ENCODE measurements at regions not wholly inside any gene's neighbourhood (a gene's known extent, or its start where the extent isn't known, plus 50 kb on each side); places are given as distances from the start of the nearest gene placed in this dataset.
A peak's percentile ranks its signal among the peaks of the same experiment; 100 is the strongest.

DNA sequence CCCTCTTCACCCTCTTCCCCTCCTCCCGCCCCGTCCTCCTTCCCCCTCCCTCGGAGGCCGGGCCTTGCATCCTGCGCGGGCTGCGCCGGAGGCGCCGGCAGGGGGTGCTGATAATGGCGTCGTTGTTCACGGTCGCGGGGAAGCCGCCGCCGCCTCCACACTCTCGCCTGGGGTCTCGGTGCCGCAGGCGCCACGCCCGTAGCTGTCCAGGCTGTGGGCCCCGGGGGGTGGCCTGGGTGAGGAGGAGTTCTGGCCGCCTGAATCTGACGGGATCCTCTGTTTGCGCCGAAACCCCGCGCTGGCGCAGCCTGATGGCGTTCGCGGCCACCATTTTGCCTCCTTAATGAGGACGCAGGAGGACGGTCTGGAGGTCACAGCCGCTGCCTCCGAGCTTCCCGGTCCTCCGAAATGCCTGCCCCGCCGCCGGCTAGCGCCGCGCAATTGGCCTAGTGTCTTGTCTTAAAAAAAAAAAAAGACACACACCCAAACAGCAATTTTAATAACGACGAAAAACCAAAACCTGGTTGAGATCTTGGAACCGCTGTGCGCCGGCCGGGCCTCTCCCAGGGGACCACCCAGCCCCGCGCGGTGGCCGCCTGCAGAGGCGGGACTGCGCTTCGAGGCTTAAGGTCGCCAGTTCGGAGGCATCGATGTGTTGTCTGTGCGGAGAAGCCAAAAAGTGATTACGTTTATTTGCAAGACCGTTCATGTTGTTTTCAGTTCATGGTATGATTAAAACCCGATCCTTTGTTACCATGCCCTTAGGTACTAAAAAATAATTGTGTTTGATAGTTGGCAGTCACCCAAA is 106.6 kb upstream of the HNRNPU start:
- H3K4me1 ChIP-seq (replicated peaks), result peaks cover 6% of the 10 kb centered on the region
- peak overlapping the region; percentile 71 to 74 for H3K4me3 ChIP-seq
- H3K9me3 ChIP-seq, result no peaks in the 10 kb centered on the region
- intact Hi-C loops (cut with DNase I), result loop anchor here (1.0 to 10.0 kb wide), 5 partner anchors 71 to 1604 kb away; partner anchors contain the start of genes COX20, DESI2 and HNRNPU
- H3K27me3 ChIP-seq (replicated peaks; ENCODE audit: insufficient read depth), result no peaks in the 10 kb centered on the region
- DNase-seq (ENCODE audit: low spot score), result peak; percentile 93
- under 1% methylated on average over 65 of the region's 67 CpGs for WGBS
- no peaks in the 10 kb centered on the region for H3K36me3 ChIP-seq
- peak overlapping the region; percentile 99 to 100 for H3K27ac ChIP-seq
- TF ChIP-seq POLR2AphosphoS5 (IDR thresholded peaks at IDR 0.05), result peak; percentile 74
- TF ChIP-seq, protein P1, sequence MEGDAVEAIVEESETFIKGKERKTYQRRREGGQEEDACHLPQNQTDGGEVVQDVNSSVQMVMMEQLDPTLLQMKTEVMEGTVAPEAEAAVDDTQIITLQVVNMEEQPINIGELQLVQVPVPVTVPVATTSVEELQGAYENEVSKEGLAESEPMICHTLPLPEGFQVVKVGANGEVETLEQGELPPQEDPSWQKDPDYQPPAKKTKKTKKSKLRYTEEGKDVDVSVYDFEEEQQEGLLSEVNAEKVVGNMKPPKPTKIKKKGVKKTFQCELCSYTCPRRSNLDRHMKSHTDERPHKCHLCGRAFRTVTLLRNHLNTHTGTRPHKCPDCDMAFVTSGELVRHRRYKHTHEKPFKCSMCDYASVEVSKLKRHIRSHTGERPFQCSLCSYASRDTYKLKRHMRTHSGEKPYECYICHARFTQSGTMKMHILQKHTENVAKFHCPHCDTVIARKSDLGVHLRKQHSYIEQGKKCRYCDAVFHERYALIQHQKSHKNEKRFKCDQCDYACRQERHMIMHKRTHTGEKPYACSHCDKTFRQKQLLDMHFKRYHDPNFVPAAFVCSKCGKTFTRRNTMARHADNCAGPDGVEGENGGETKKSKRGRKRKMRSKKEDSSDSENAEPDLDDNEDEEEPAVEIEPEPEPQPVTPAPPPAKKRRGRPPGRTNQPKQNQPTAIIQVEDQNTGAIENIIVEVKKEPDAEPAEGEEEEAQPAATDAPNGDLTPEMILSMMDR (IDR thresholded peaks at IDR 0.05), result peak; percentile 50 to 81 (median 64)
- TF ChIP-seq POLR2A (IDR thresholded peaks at IDR 0.05), result peak; percentile 63

DNA sequence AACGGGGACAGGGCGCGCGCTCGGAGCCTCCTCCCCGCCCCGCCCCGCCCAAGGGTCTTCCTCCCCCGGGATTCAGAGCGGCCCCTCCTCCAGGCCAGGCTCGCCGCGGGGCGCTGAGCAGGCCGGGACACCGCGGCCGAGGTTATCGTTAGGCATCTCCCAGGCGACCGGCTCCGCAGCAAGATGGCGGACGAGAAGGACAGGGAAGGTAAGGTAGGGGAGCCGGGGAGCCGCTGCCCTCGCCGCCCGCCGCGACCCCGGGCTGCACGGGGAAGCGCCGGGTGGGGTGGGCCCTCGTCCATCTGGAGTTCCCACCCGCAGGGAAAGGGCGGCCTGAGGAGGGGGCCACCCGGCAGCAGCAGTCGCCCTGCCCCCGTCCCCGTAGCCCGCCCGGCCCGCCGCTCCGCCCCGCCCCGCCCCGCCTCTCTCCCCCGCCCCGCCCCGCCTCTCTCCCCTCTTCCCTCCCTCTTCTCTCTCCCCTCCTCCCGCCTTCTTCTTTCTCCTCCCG is 105.9 kb upstream of the HNRNPU start:
- Histone ChIP-seq H3K9me3 (no peaks in the 10 kb centered on the region), H3K4me1 (replicated peaks) (peaks cover 6% of the 10 kb centered on the region), H3K4me3 (peak overlapping the region; percentile 71 to 74), H3K27me3 (replicated peaks; ENCODE audit: insufficient read depth) (no peaks in the 10 kb centered on the region), H3K27ac (peak overlapping the region; percentile 99 to 100), H3K36me3 (no peaks in the 10 kb centered on the region)
- intact Hi-C loops (cut with DNase I), result loop anchor here (1.0 to 10.0 kb wide), 5 partner anchors 72 to 1605 kb away; partner anchors contain the start of genes COX20, DESI2 and HNRNPU
- no peak for DNase-seq (ENCODE audit: low spot score)
- no peak for TF ChIP-seq POLR2AphosphoS5 (IDR thresholded peaks at IDR 0.05)
- TF ChIP-seq, protein P1 (IDR thresholded peaks at IDR 0.05), result no peak
- TF ChIP-seq POLR2A (IDR thresholded peaks at IDR 0.05), result peak; percentile 56
- WGBS, result 3% methylated on average over 37 of the region's 55 CpGs

DNA sequence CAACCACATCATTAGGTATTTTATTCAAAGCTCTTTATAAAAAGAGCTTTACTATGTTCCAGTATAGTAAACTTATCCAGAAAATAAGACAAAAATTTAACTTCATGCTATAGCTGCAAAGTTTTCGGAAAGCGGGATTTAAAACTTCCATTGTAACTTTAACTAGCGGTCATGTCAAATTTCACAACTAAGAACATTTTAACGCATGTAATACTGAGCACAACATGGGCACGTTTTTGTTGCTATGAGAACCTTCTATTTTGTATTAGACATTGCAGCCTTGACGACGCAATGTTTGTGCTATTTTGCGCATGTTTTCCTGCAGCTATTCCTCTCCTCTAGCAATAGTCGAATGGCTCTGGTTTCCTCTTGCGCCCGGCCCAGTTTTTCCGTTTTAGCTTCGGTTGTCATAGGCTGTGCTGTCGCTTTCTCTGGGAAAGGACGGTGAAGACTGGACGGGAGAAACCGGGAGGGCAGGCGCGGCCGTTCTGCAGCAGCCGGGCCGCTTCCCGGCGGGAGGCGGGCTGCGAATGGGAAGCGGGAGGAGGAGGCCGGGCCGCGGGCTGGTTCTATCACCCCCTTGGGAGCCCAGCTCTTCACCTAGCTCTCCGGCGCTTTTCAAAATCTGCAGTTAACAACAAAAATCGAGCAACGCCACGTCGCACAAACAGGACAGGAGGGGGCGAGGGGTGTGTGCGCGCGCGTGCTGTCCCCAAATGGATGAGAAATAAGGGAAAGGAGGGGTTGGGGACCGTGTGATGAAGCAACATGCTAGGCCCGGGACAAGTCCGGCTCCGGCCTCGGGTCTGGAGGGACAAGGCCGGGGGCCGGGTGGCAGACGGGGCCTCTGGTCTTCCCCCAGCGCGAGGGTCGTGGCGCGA is 105.3 kb upstream of the HNRNPU start:
- peak; percentile 63 for DNase-seq (ENCODE audit: low spot score)
- Histone ChIP-seq H3K9me3 (no peaks in the 10 kb centered on the region), H3K4me1 (replicated peaks) (peaks cover 6% of the 10 kb centered on the region), H3K27me3 (replicated peaks; ENCODE audit: insufficient read depth) (no peaks in the 10 kb centered on the region), H3K36me3 (no peaks in the 10 kb centered on the region), H3K27ac (peak overlapping the region; percentile 99 to 100), H3K4me3 (peak overlapping the region; percentile 71 to 74)
- intact Hi-C loops (cut with DNase I), result loop anchor here (1.0 to 10.0 kb wide), 5 partner anchors 73 to 1605 kb away; partner anchors contain the start of genes COX20, DESI2 and HNRNPU
- WGBS, result under 1% methylated on average over 54 of the region's 54 CpGs
- TF ChIP-seq, protein P1 (IDR thresholded peaks at IDR 0.05), result peak in 1 of 4 experiments; percentile 24
- TF ChIP-seq POLR2AphosphoS5 (IDR thresholded peaks at IDR 0.05) (peak; percentile 67), POLR2A (IDR thresholded peaks at IDR 0.05) (peak; percentile 48)

DNA sequence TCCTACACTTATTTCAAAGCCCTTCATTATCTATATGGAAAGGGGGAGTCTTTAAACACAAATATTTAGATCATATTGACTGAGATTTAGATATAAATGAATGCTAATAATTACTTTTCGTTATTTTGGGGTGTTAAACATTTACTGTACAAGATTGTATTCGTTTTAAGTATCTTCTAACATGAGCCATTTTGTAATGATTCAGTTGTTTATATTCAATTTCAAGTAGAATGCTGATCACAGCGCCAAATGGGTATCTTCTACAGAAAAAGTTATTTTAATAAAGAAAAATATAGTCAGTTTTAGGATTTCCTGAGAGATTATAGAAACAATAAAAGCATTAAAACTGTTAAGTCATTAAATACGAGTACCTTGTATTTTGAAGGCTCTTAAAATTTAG is 104.5 kb upstream of the HNRNPU start:
- Histone ChIP-seq H3K36me3 (no peaks in the 10 kb centered on the region), H3K27me3 (replicated peaks; ENCODE audit: insufficient read depth) (no peaks in the 10 kb centered on the region), H3K9me3 (no peaks in the 10 kb centered on the region), H3K4me1 (replicated peaks) (peaks cover 6% of the 10 kb centered on the region), H3K27ac (peak overlapping the region; percentile 99 to 100), H3K4me3 (peak overlapping the region; percentile 71 to 74)
- intact Hi-C loops (cut with DNase I), result no loop called here
- TF ChIP-seq, protein P1 (IDR thresholded peaks at IDR 0.05), result no peak
- TF ChIP-seq POLR2AphosphoS5 (IDR thresholded peaks at IDR 0.05) (no peak), POLR2A (IDR thresholded peaks at IDR 0.05) (no peak)
- 25% methylated on average over 4 of the region's 4 CpGs for WGBS
- DNase-seq (ENCODE audit: low spot score), result no peak

Measured in prostate gland (tissue), 2 donors.